Neural cell (in vitro differentiated cells): ENCODE measurements at regions not wholly inside any gene's neighbourhood (a gene's known extent, or its start where the extent isn't known, plus 50 kb on each side); places are given as distances from the start of the nearest gene placed in this dataset.

ENCODE experiments used
- H2AFZ ChIP-seq: fragments of 200-600, 300-800 bp; sonication (generic), shearing (Covaris generic); 2 replicates; pipeline ENCODE4 v1.6.0; 2014; ENCODE audit warnings: low read depth, mild to moderate bottlenecking, antibody characterized with exemption, low read length, moderate library complexity
- H3F3A ChIP-seq: fragments of 200-600 bp; shearing (Covaris generic); 2 replicates; pipeline ENCODE4 v1.6.1; 2016; ENCODE audit warnings: mild to moderate bottlenecking, moderate library complexity, mixed read lengths, antibody characterized with exemption, low read length; ENCODE audit not compliant: insufficient read depth, poor library complexity, severe bottlenecking
- H3K27ac ChIP-seq: fragments of 200-600, 300-800 bp; sonication (generic), shearing (Covaris generic); 2 replicates; pipeline ENCODE4 v1.5.1; 2014; ENCODE audit warnings: mild to moderate bottlenecking, low read length, moderate library complexity
- H3K27me3 ChIP-seq: fragments of 300-800, 200-600 bp; sonication (generic), shearing (Covaris generic); 2 replicates; pipeline ENCODE4 v1.6.0; 2014; ENCODE audit warnings: mild to moderate bottlenecking, low read depth, low read length, moderate library complexity; ENCODE audit not compliant: insufficient read depth
- H3K36me3 ChIP-seq: fragments of 300-800, 200-600 bp; sonication (generic), shearing (Covaris generic); 2 replicates; pipeline ENCODE4 v1.5.1; 2014; ENCODE audit warnings: mild to moderate bottlenecking, antibody characterized with exemption, low read length, moderate library complexity; ENCODE audit not compliant: insufficient read depth
- H3K4me2 ChIP-seq: fragments of 300-800, 200-600 bp; sonication (generic), shearing (Covaris generic); 2 replicates; pipeline ENCODE4 v1.6.0; 2014; ENCODE audit warnings: mild to moderate bottlenecking, low read length
- H3K4me3 ChIP-seq: fragments of 300-800, 200-600 bp; sonication (generic), shearing (Covaris generic); 2 replicates; pipeline ENCODE4 v1.5.1; 2014; ENCODE audit warnings: mild to moderate bottlenecking, low read length, moderate library complexity
- H3K79me2 ChIP-seq: fragments of 200-600 bp; shearing (Covaris generic); replicated peaks from 2 replicates; pipeline ENCODE4 v1.6.0; 2014; ENCODE audit warnings: mild to moderate bottlenecking, low read length, moderate library complexity; ENCODE audit not compliant: insufficient read depth
- H3K9ac ChIP-seq: fragments of 300-800, 200-600 bp; sonication (generic), shearing (Covaris generic); 2 replicates; pipeline ENCODE4 v1.6.1; 2016; ENCODE audit warnings: mild to moderate bottlenecking, low read length, mixed read lengths
- H3K9me2 ChIP-seq: fragments of 200-600 bp; shearing (Covaris generic); 2 replicates; pipeline ENCODE4 v1.6.1; 2016; ENCODE audit warnings: mild to moderate bottlenecking, low read length, mixed read lengths; ENCODE audit not compliant: insufficient read depth
- H3K9me3 ChIP-seq: fragments of 200-600, 300-800 bp; sonication (generic), shearing (Covaris generic); 2 replicates; pipeline ENCODE4 v1.6.1; 2016; ENCODE audit warnings: mild to moderate bottlenecking, mixed run types, low read length, moderate library complexity, mixed read lengths
- H4K20me1 ChIP-seq: fragments of 200-600 bp; shearing (Covaris generic); 2 replicates; pipeline ENCODE4 v1.6.1; 2016; ENCODE audit warnings: mild to moderate bottlenecking, mixed run types; ENCODE audit not compliant: insufficient read depth
- CTCF ChIP-seq: fragments of 450-650 bp; IDR thresholded peaks from 2 replicates; pipeline ENCODE4 v1.5.1; 2014; ENCODE audit warnings: antibody characterized with exemption, mild to moderate bottlenecking, moderate library complexity; ENCODE audit not compliant: poor library complexity, severe bottlenecking
- EP300 ChIP-seq: fragments of 450-650 bp; conservative IDR thresholded peaks from 2 replicates; pipeline ENCODE4 v1.6.1; 2014; ENCODE audit warnings: antibody characterized with exemption, mild to moderate bottlenecking, moderate library complexity; ENCODE audit not compliant: poor library complexity, severe bottlenecking
- EZH2 ChIP-seq: fragments of 200-600, 300-800 bp; shearing (Covaris generic), sonication (generic); IDR thresholded peaks from 2 replicates; pipeline ENCODE4 v1.6.1; 2014; ENCODE audit warnings: antibody characterized with exemption, low read length, borderline replicate concordance, mild to moderate bottlenecking; ENCODE audit not compliant: insufficient read depth, poor library complexity, severe bottlenecking
- MXI1 ChIP-seq: fragments of 450-650 bp; conservative IDR thresholded peaks from 2 replicates; pipeline ENCODE4 v1.6.1; 2014; ENCODE audit warnings: antibody characterized with exemption, mild to moderate bottlenecking; ENCODE audit not compliant: poor library complexity, severe bottlenecking
- POLR2AphosphoS5 ChIP-seq: IDR thresholded peaks from 2 replicates; pipeline ENCODE4 v1.6.1; 2012
- RAD21 ChIP-seq: fragments of 450-650 bp; conservative IDR thresholded peaks from 2 replicates; pipeline ENCODE4 v1.6.1; 2014; ENCODE audit warnings: antibody characterized with exemption, mild to moderate bottlenecking, moderate library complexity
- SMC3 ChIP-seq: fragments of 450-650 bp; conservative IDR thresholded peaks from 2 replicates; pipeline ENCODE4 v1.6.1; 2014; ENCODE audit warnings: antibody characterized with exemption, mild to moderate bottlenecking, moderate library complexity; ENCODE audit not compliant: poor library complexity
- TAF1 ChIP-seq: IDR thresholded peaks from 2 replicates; pipeline ENCODE4 v1.6.1; 2012; ENCODE audit warnings: low read depth
- TF ChIP-seq, protein P1 (sequence below): IDR thresholded peaks from 2 replicates; pipeline ENCODE4 v1.6.1; 2012; ENCODE audit warnings: borderline replicate concordance

- no peaks in the 10 kb centered on the region for H3K27me3 ChIP-seq
- no peaks in the 10 kb centered on the region for H3K9me2 ChIP-seq
- H3K79me2 ChIP-seq = no peaks in the 10 kb centered on the region
- no peaks in the 10 kb centered on the region for H4K20me1 ChIP-seq
- no peaks in the 10 kb centered on the region for H3K36me3 ChIP-seq
- TF ChIP-seq EP300 = no peak
- no peak for TF ChIP-seq POLR2AphosphoS5
- no peak for TF ChIP-seq RAD21
- no peak for TF ChIP-seq EZH2
- TF ChIP-seq TAF1 = no peak
- TF ChIP-seq SMC3 = no peak
- no peak overlapping the region for H2AFZ ChIP-seq
- no peak overlapping the region for H3K4me3 ChIP-seq
- no peaks in the 10 kb centered on the region for H3K9me3 ChIP-seq
- no peak overlapping the region for H3K27ac ChIP-seq
- no peaks in the 10 kb centered on the region for H3F3A ChIP-seq
- H3K9ac ChIP-seq = no peak overlapping the region
- H3K4me2 ChIP-seq = no peak overlapping the region
Measured at GRCh38 chr20:60960500-60960899, 291.6 kb upstream of the CDH4 start.

- TF ChIP-seq SMC3 = no peak
- TF ChIP-seq EZH2 = no peak
- TF ChIP-seq RAD21 = no peak
- no peak for TF ChIP-seq MXI1
- no peak for TF ChIP-seq POLR2AphosphoS5
- TF ChIP-seq CTCF = no peak
- TF ChIP-seq, protein P1, sequence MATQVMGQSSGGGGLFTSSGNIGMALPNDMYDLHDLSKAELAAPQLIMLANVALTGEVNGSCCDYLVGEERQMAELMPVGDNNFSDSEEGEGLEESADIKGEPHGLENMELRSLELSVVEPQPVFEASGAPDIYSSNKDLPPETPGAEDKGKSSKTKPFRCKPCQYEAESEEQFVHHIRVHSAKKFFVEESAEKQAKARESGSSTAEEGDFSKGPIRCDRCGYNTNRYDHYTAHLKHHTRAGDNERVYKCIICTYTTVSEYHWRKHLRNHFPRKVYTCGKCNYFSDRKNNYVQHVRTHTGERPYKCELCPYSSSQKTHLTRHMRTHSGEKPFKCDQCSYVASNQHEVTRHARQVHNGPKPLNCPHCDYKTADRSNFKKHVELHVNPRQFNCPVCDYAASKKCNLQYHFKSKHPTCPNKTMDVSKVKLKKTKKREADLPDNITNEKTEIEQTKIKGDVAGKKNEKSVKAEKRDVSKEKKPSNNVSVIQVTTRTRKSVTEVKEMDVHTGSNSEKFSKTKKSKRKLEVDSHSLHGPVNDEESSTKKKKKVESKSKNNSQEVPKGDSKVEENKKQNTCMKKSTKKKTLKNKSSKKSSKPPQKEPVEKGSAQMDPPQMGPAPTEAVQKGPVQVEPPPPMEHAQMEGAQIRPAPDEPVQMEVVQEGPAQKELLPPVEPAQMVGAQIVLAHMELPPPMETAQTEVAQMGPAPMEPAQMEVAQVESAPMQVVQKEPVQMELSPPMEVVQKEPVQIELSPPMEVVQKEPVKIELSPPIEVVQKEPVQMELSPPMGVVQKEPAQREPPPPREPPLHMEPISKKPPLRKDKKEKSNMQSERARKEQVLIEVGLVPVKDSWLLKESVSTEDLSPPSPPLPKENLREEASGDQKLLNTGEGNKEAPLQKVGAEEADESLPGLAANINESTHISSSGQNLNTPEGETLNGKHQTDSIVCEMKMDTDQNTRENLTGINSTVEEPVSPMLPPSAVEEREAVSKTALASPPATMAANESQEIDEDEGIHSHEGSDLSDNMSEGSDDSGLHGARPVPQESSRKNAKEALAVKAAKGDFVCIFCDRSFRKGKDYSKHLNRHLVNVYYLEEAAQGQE = no peak
- TF ChIP-seq EP300 = no peak
- no peak for TF ChIP-seq TAF1
- Histone ChIP-seq H3K36me3 (no peaks in the 10 kb centered on the region), H4K20me1 (no peaks in the 10 kb centered on the region), H3K4me2 (no peak overlapping the region), H3K79me2 (no peaks in the 10 kb centered on the region), H3F3A (no peaks in the 10 kb centered on the region), H2AFZ (no peak overlapping the region), H3K9me3 (no peaks in the 10 kb centered on the region), H3K9ac (no peak overlapping the region), H3K9me2 (no peaks in the 10 kb centered on the region), H3K27ac (no peak overlapping the region), H3K4me3 (no peak overlapping the region), H3K27me3 (no peaks in the 10 kb centered on the region)
Measured at GRCh38 chr20:60961551-60961950, 290.5 kb upstream of the CDH4 start.
